ENCODE measurements at regions not wholly inside any gene's neighbourhood (a gene's known extent, or its start where the extent isn't known, plus 50 kb on each side); places are given as distances from the start of the nearest gene placed in this dataset.

GRCh38 chr10:58930500-58930899 is 245.9 kb upstream of the PHYHIPL start:
- TF ChIP-seq CTCF (IDR thresholded peaks at IDR 0.05) (no peak), EZH2 (IDR thresholded peaks at IDR 0.05; ENCODE audit: borderline replicate concordance, insufficient read depth, low read depth, low read length, poor library complexity, severe bottlenecking) (no peak)

Measured in B cell (primary cell).